ENCODE measurements at regions not wholly inside any gene's neighbourhood (a gene's known extent, or its start where the extent isn't known, plus 50 kb on each side); places are given as distances from the start of the nearest gene placed in this dataset.

GRCh38 chr18:55830544-55830943, 242.6 kb upstream of the TCF4 start:
- no peak for DNase-seq
- Mint-ChIP-seq H3K27ac (no peak overlapping the region), H3K4me1 (ENCODE audit: low read depth) (no peaks in the 10 kb centered on the region), H3K27me3 (ENCODE audit: low read depth) (no peaks in the 10 kb centered on the region), H3K36me3 (ENCODE audit: low read depth) (no peaks in the 10 kb centered on the region), H3K4me3 (no peak overlapping the region), H3K9me3 (no peaks in the 10 kb centered on the region)
- CTCF ChIA-PET = no interaction called here
- intact Hi-C loops (cut with micrococcal nuclease) = no loop called here

- intact Hi-C loops (cut with micrococcal nuclease) = no loop called here
- H3K4me1 Mint-ChIP-seq (ENCODE audit: low read depth) = no peaks in the 10 kb centered on the region
- no peaks in the 10 kb centered on the region for H3K36me3 Mint-ChIP-seq (ENCODE audit: low read depth)
- CTCF ChIA-PET = no interaction called here
- H3K27ac Mint-ChIP-seq = no peak overlapping the region
- no peaks in the 10 kb centered on the region for H3K9me3 Mint-ChIP-seq
- no peak overlapping the region for H3K4me3 Mint-ChIP-seq
- no peaks in the 10 kb centered on the region for H3K27me3 Mint-ChIP-seq (ENCODE audit: low read depth)
- no peak for DNase-seq
These were observed 233.2 kb upstream of the TCF4 start for GRCh38 chr18:55821219-55821618.

DNA sequence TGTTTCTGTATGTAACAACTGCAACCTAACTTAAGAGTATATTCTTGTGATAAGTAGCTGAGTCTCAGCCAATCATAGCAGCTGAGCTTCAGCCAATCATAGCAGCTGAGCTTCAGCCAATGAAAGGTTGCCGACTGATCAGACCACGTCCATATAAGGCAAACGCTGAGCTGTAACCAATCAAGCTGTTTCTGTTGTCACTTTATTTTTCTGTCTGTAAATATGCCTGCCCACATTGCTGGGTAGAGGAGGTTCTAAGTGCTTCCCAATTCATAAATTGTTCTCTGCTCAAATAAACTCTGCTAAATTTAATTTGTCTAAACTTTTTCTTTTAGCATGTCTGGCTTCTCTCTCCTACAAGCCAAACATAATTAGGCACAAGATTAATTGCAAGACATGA, 231.5 kb upstream of the TCF4 start:
- no peaks in the 10 kb centered on the region for H3K9me3 Mint-ChIP-seq
- H3K4me1 Mint-ChIP-seq (ENCODE audit: low read depth) = no peaks in the 10 kb centered on the region
- no peak for DNase-seq
- no peaks in the 10 kb centered on the region for H3K36me3 Mint-ChIP-seq (ENCODE audit: low read depth)
- H3K4me3 Mint-ChIP-seq = no peak overlapping the region
- H3K27ac Mint-ChIP-seq = no peak overlapping the region
- intact Hi-C loops (cut with micrococcal nuclease) = no loop called here
- CTCF ChIA-PET = no interaction called here
- no peaks in the 10 kb centered on the region for H3K27me3 Mint-ChIP-seq (ENCODE audit: low read depth)

DNA sequence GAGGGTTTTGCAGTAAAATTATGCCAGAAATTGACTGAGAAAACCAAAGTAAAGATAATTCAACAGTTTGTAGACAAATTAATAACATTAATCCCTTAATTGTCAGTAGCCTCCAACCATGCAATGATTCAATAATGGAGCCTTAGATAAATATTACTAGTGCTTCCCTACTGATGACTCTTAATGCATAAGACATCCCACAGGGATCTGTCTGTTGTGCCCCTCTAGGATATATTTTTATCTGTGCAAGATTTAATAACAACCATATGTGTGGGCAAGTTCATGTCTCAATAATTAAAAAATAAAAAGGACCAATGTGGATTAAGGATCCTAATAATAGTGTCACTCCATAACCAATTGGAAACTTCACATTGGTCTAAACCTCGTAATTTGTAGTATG, 230.3 kb upstream of the TCF4 start:
- Mint-ChIP-seq H3K27me3 (ENCODE audit: low read depth) (no peaks in the 10 kb centered on the region), H3K9me3 (no peaks in the 10 kb centered on the region), H3K4me3 (no peak overlapping the region), H3K27ac (no peak overlapping the region), H3K36me3 (ENCODE audit: low read depth) (no peaks in the 10 kb centered on the region), H3K4me1 (ENCODE audit: low read depth) (no peaks in the 10 kb centered on the region)
- CTCF ChIA-PET = no interaction called here
- intact Hi-C loops (cut with micrococcal nuclease) = no loop called here
- DNase-seq = no peak

- peaks cover under 1% of the 10 kb centered on the region for H3K27me3 Mint-ChIP-seq (ENCODE audit: low read depth)
- CTCF ChIA-PET = interaction anchor here (0.5 kb wide), 1 partner anchor 167 kb away, joined by 3 read pairs; no protein-coding TSS in a partner anchor
- no peaks in the 10 kb centered on the region for H3K9me3 Mint-ChIP-seq
These were observed 223.9 kb upstream of the TCF4 start for GRCh38 chr18:55811925-55812324.

GRCh38 chr18:55805666-55806065, 217.7 kb upstream of the TCF4 start:
- no peaks in the 10 kb centered on the region for H3K36me3 Mint-ChIP-seq (ENCODE audit: low read depth)
- intact Hi-C loops (cut with micrococcal nuclease) = no loop called here
- no peaks in the 10 kb centered on the region for H3K4me1 Mint-ChIP-seq (ENCODE audit: low read depth)
- no peak overlapping the region for H3K27ac Mint-ChIP-seq
- peaks cover 3% of the 10 kb centered on the region for H3K27me3 Mint-ChIP-seq (ENCODE audit: low read depth)
- no peak overlapping the region for H3K4me3 Mint-ChIP-seq
- CTCF ChIA-PET = no interaction called here
- H3K9me3 Mint-ChIP-seq = no peaks in the 10 kb centered on the region
- no peak for DNase-seq

More at GRCh38 chr18:55811925-55812324, 223.9 kb upstream of the TCF4 start:
- Mint-ChIP-seq H3K4me1 (ENCODE audit: low read depth) (no peaks in the 10 kb centered on the region), H3K36me3 (ENCODE audit: low read depth) (no peaks in the 10 kb centered on the region), H3K4me3 (no peak overlapping the region), H3K27ac (no peak overlapping the region)
- intact Hi-C loops (cut with micrococcal nuclease) = no loop called here
- DNase-seq = no peak

DNA sequence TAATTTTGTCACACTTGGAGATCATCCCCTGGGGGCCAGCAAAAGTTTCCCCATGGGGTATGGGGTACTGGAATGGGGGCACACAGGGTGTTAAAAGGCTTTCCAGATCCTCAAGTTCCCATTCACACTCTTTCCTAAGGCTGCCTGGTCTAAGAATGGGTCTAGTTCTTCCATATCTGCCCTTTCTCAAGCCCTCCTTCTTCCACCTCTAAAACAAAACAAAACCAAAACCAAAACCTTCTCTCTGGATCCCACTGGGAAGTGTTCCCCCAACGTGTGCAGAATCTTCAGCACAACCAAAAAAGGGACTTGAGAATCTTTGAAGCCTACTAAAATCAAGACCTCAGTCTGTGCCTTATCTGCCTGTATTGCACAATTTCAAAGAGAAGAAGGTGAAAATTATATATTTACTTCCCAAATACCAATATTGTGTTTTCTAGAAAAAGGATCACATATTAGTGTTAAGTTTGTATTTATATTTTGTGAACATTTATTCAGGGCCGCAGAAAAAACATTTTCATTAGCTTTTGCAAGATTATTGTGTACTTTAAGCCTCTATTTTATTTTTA, 207.2 kb upstream of the TCF4 start:
- Mint-ChIP-seq H3K4me1 (ENCODE audit: low read depth) (no peaks in the 10 kb centered on the region), H3K4me3 (no peak overlapping the region), H3K27me3 (ENCODE audit: low read depth) (no peaks in the 10 kb centered on the region), H3K36me3 (ENCODE audit: low read depth) (no peaks in the 10 kb centered on the region), H3K27ac (no peak overlapping the region), H3K9me3 (no peaks in the 10 kb centered on the region)
- intact Hi-C loops (cut with micrococcal nuclease) = no loop called here
- no peak for DNase-seq
- CTCF ChIA-PET = no interaction called here

GRCh38 chr18:55794288-55795052, 206.5 kb upstream of the TCF4 start:
- CTCF ChIA-PET = no interaction called here
- no peaks in the 10 kb centered on the region for H3K4me1 Mint-ChIP-seq (ENCODE audit: low read depth)
- no peaks in the 10 kb centered on the region for H3K36me3 Mint-ChIP-seq (ENCODE audit: low read depth)
- no peaks in the 10 kb centered on the region for H3K9me3 Mint-ChIP-seq
- intact Hi-C loops (cut with micrococcal nuclease) = no loop called here
- no peak overlapping the region for H3K27ac Mint-ChIP-seq
- no peak overlapping the region for H3K4me3 Mint-ChIP-seq
- H3K27me3 Mint-ChIP-seq (ENCODE audit: low read depth) = no peaks in the 10 kb centered on the region
- no peak for DNase-seq

GRCh38 chr18:55790296-55790695, 202.3 kb upstream of the TCF4 start:
- no peak for DNase-seq
- H3K27me3 Mint-ChIP-seq (ENCODE audit: low read depth) = no peaks in the 10 kb centered on the region
- no peaks in the 10 kb centered on the region for H3K4me1 Mint-ChIP-seq (ENCODE audit: low read depth)
- no peak overlapping the region for H3K27ac Mint-ChIP-seq
- intact Hi-C loops (cut with micrococcal nuclease) = no loop called here
- no peaks in the 10 kb centered on the region for H3K9me3 Mint-ChIP-seq
- no peak overlapping the region for H3K4me3 Mint-ChIP-seq
- no peaks in the 10 kb centered on the region for H3K36me3 Mint-ChIP-seq (ENCODE audit: low read depth)
- CTCF ChIA-PET = interaction anchor here (0.7 kb wide), 1 partner anchor 674 kb away, joined by 3 read pairs; no protein-coding TSS in a partner anchor

GRCh38 chr18:55787536-55788073, 199.6 kb upstream of the TCF4 start:
- H3K27me3 Mint-ChIP-seq (ENCODE audit: low read depth) = peaks cover 5% of the 10 kb centered on the region
- no peaks in the 10 kb centered on the region for H3K36me3 Mint-ChIP-seq (ENCODE audit: low read depth)
- no peak overlapping the region for H3K27ac Mint-ChIP-seq
- no peak for DNase-seq
- intact Hi-C loops (cut with micrococcal nuclease) = no loop called here
- no peaks in the 10 kb centered on the region for H3K9me3 Mint-ChIP-seq
- H3K4me1 Mint-ChIP-seq (ENCODE audit: low read depth) = no peaks in the 10 kb centered on the region
- CTCF ChIA-PET = no interaction called here
- H3K4me3 Mint-ChIP-seq = no peak overlapping the region

DNA sequence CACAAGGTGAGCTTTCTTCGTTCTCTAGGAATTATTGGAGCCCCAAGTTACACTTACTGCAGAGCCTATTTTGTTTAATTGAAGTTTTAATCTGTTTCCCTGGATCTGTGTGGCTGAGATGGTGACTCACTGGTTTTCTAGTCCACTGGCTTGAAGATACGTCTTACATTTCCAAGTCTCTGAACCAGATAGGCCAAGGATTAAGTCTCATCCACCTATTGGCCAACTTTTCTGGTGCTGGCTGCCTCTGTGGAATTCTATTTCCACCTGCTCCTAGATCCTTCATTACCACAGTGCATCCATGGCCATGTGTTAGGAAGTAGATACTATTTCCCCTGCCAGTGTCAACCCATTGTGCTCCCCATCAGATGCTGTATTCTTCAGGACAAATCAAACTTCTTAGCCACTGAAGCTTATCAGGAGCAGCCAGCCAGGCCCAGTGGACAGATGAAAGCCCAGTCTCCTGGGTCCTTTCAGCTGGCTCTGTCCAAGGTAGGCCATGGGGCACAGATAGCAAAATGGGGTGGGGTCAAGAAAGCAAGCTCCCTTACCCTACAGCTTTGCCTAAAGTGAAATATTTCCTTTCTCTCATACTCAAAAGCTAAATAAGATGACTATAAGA, 198.8 kb upstream of the TCF4 start:
- intact Hi-C loops (cut with micrococcal nuclease) = no loop called here
- peaks cover 10% of the 10 kb centered on the region for H3K27me3 Mint-ChIP-seq (ENCODE audit: low read depth)
- no peak overlapping the region for H3K4me3 Mint-ChIP-seq
- CTCF ChIA-PET = no interaction called here
- no peaks in the 10 kb centered on the region for H3K9me3 Mint-ChIP-seq
- DNase-seq = no peak
- H3K27ac Mint-ChIP-seq = no peak overlapping the region
- no peaks in the 10 kb centered on the region for H3K36me3 Mint-ChIP-seq (ENCODE audit: low read depth)
- H3K4me1 Mint-ChIP-seq (ENCODE audit: low read depth) = no peaks in the 10 kb centered on the region

DNA sequence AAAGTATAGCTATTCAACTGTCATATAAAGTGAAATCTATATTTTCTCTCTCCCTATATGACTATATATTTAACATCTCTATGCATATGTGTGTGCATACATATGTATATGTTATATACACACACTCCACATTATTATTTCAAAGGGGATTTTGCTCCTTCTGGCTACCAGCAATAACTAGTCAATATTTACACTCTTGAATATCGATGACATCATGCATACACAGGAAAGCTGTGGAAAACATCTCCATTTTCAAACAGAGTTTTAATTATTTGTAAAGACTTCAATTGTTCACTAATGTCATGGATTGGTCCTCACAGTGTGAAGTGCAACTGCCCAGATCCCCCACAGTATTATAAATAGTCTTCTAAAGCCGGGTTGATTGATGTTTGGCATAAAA, 195.9 kb upstream of the TCF4 start:
- intact Hi-C loops (cut with micrococcal nuclease) = loop anchor here (5.0 kb wide), 2 partner anchors 197 to 552 kb away; partner anchors contain the start of gene TCF4
- H3K4me3 Mint-ChIP-seq = no peak overlapping the region
- CTCF ChIA-PET = interaction anchor here (1.1 kb wide), 1 partner anchor 26 kb away, joined by 3 read pairs; no protein-coding TSS in a partner anchor
- H3K27ac Mint-ChIP-seq = no peak overlapping the region
- no peaks in the 10 kb centered on the region for H3K36me3 Mint-ChIP-seq (ENCODE audit: low read depth)
- peaks cover 2% of the 10 kb centered on the region for H3K4me1 Mint-ChIP-seq (ENCODE audit: low read depth)
- H3K27me3 Mint-ChIP-seq (ENCODE audit: low read depth) = peaks cover 35% of the 10 kb centered on the region
- no peak for DNase-seq
- no peaks in the 10 kb centered on the region for H3K9me3 Mint-ChIP-seq
